ENCODE measurements at regions not wholly inside any gene's neighbourhood (a gene's known extent, or its start where the extent isn't known, plus 50 kb on each side); places are given as distances from the start of the nearest gene placed in this dataset.

DNA sequence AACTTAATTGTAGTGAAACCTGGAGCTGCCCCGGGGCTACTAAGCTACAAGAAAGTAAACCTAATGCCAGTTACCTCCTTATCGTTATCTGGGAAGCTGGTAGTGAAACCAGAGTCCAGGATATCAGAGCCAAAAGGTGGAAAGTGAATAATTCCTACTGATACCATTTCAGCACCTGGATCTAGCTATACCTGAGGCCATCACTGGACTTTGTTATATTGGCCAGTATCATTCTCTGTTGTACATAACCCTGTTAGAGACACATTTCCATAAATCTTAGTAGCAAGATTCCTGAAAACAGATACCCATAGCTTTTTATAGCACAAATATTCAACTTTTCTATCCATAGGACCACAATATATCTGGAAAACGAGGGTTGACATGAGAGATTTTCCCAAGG, 538.0 kb downstream of the GRIN2A start:
- Histone ChIP-seq H3K4me3 (no peak overlapping the region), H3K27ac (no peak overlapping the region), H3K27me3 (replicated peaks) (no peaks in the 10 kb centered on the region), H3K36me3 (no peaks in the 10 kb centered on the region), H3K4me1 (replicated peaks) (no peaks in the 10 kb centered on the region), H3K9me3 (replicated peaks) (no peaks in the 10 kb centered on the region)
- no peak for DNase-seq (ENCODE audit: low read depth in 1 of 2, low spot score in 2 of 2)

- H3K4me1 ChIP-seq (replicated peaks), result no peaks in the 10 kb centered on the region
- H3K27me3 ChIP-seq (replicated peaks), result no peaks in the 10 kb centered on the region
- no peak for DNase-seq (ENCODE audit: low read depth in 1 of 2, low spot score in 2 of 2)
Observed at GRCh38 chr16:9645911-9646310, 536.3 kb downstream of the GRIN2A start.

GRCh38 chr16:9647981-9648701, 534.1 kb downstream of the GRIN2A start:
- no peaks in the 10 kb centered on the region for H3K27me3 ChIP-seq (replicated peaks)
- H3K36me3 ChIP-seq, result no peaks in the 10 kb centered on the region
- no peaks in the 10 kb centered on the region for H3K9me3 ChIP-seq (replicated peaks)
- H3K4me1 ChIP-seq (replicated peaks), result no peaks in the 10 kb centered on the region
- no peak overlapping the region for H3K4me3 ChIP-seq
- DNase-seq (ENCODE audit: low read depth in 1 of 2, low spot score in 2 of 2), result no peak
- H3K27ac ChIP-seq, result no peak overlapping the region

More at GRCh38 chr16:9645911-9646310, 536.3 kb downstream of the GRIN2A start:
- H3K27ac ChIP-seq, result no peak overlapping the region
- no peaks in the 10 kb centered on the region for H3K9me3 ChIP-seq (replicated peaks)
- no peak overlapping the region for H3K4me3 ChIP-seq
- H3K36me3 ChIP-seq, result no peaks in the 10 kb centered on the region

- Histone ChIP-seq H3K27ac (no peak overlapping the region), H3K27me3 (replicated peaks) (no peaks in the 10 kb centered on the region), H3K36me3 (no peaks in the 10 kb centered on the region), H3K9me3 (replicated peaks) (no peaks in the 10 kb centered on the region), H3K4me3 (no peak overlapping the region), H3K4me1 (replicated peaks) (no peaks in the 10 kb centered on the region)
- no peak for DNase-seq (ENCODE audit: low read depth in 1 of 2, low spot score in 2 of 2)
Observed at GRCh38 chr16:9650284-9650683, 531.9 kb downstream of the GRIN2A start.

DNA sequence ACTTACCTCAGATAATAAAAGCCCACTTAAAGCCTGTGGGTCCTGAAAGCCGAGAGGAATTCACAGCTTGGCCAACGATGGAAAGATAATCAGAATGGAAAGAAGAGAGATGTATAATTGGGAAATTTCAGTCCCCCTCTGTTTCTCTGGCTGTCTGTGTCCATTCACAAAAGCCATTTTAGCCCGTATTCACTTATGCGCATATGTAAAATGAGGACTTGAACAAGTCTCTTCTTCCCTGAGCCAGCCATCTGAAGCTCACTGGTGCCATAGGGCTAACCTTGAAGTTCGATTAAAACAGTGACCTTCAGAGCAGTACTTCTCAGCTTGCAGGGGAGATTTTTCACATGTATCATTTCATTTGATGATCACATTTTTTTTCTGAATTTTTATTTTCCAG, 527.2 kb downstream of the GRIN2A start:
- Histone ChIP-seq H3K27me3 (replicated peaks) (no peaks in the 10 kb centered on the region), H3K4me3 (no peak overlapping the region), H3K9me3 (replicated peaks) (no peaks in the 10 kb centered on the region), H3K36me3 (no peaks in the 10 kb centered on the region), H3K4me1 (replicated peaks) (no peaks in the 10 kb centered on the region), H3K27ac (no peak overlapping the region)
- no peak for DNase-seq (ENCODE audit: low read depth in 1 of 2, low spot score in 2 of 2)

GRCh38 chr16:9657641-9658040, 524.6 kb downstream of the GRIN2A start:
- no peak overlapping the region for H3K27ac ChIP-seq
- no peak for DNase-seq (ENCODE audit: low read depth in 1 of 2, low spot score in 2 of 2)
- no peak overlapping the region for H3K4me3 ChIP-seq

GRCh38 chr16:9658164-9658563, 524.1 kb downstream of the GRIN2A start:
- no peak for DNase-seq (ENCODE audit: low read depth in 1 of 2, low spot score in 2 of 2)
- no peaks in the 10 kb centered on the region for H3K36me3 ChIP-seq
- no peaks in the 10 kb centered on the region for H3K9me3 ChIP-seq (replicated peaks)
- no peaks in the 10 kb centered on the region for H3K4me1 ChIP-seq (replicated peaks)
- H3K27me3 ChIP-seq (replicated peaks), result no peaks in the 10 kb centered on the region; the same call in 1 of the 2 replicates
- no peak overlapping the region for H3K27ac ChIP-seq
- no peak overlapping the region for H3K4me3 ChIP-seq

More at GRCh38 chr16:9657641-9658040, 524.6 kb downstream of the GRIN2A start:
- Histone ChIP-seq H3K36me3 (no peaks in the 10 kb centered on the region), H3K27me3 (replicated peaks) (no peaks in the 10 kb centered on the region; the same call in 1 of the 2 replicates), H3K4me1 (replicated peaks) (no peaks in the 10 kb centered on the region), H3K9me3 (replicated peaks) (no peaks in the 10 kb centered on the region)

- no peaks in the 10 kb centered on the region for H3K4me1 ChIP-seq (replicated peaks)
- no peaks in the 10 kb centered on the region for H3K36me3 ChIP-seq
- H3K27me3 ChIP-seq (replicated peaks), result no peaks in the 10 kb centered on the region; the same call in 1 of the 2 replicates
- no peak overlapping the region for H3K4me3 ChIP-seq
- DNase-seq (ENCODE audit: low read depth in 1 of 2, low spot score in 2 of 2), result no peak
- H3K27ac ChIP-seq, result no peak overlapping the region
- H3K9me3 ChIP-seq (replicated peaks), result no peaks in the 10 kb centered on the region
Observed at GRCh38 chr16:9658586-9658985, 523.6 kb downstream of the GRIN2A start.

DNA sequence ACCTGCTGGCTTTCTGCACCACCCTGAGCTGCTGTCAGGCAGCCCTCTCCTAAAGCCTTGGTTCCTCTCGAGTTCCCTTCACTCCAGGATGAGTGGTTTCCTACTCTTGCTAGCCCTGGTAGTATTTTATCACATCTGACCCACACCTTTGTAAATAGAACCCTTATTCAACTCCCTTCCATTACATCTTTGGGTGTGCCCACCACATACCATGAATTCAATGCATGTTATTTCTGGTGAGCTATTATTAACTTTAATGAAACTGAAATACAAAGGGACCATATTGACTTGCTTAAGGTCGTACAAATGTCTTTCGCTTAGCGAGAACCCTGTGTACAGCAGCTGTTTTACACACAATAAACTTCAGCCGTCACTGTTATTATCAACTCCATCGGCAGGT, 521.3 kb downstream of the GRIN2A start:
- H3K4me3 ChIP-seq, result no peak overlapping the region
- H3K27ac ChIP-seq, result no peak overlapping the region
- H3K27me3 ChIP-seq (replicated peaks), result no peaks in the 10 kb centered on the region; the same call in 1 of the 2 replicates
- no peak for DNase-seq (ENCODE audit: low read depth in 1 of 2, low spot score in 2 of 2)
- no peaks in the 10 kb centered on the region for H3K4me1 ChIP-seq (replicated peaks)
- no peaks in the 10 kb centered on the region for H3K36me3 ChIP-seq
- no peaks in the 10 kb centered on the region for H3K9me3 ChIP-seq (replicated peaks)

- Histone ChIP-seq H3K27ac (no peak overlapping the region), H3K36me3 (no peaks in the 10 kb centered on the region), H3K27me3 (replicated peaks) (no peaks in the 10 kb centered on the region; the same call in 1 of the 2 replicates), H3K4me1 (replicated peaks) (no peaks in the 10 kb centered on the region), H3K4me3 (no peak overlapping the region), H3K9me3 (replicated peaks) (no peaks in the 10 kb centered on the region)
- no peak for DNase-seq (ENCODE audit: low read depth in 1 of 2, low spot score in 2 of 2)
Observed at GRCh38 chr16:9661336-9662017, 520.8 kb downstream of the GRIN2A start.

DNA sequence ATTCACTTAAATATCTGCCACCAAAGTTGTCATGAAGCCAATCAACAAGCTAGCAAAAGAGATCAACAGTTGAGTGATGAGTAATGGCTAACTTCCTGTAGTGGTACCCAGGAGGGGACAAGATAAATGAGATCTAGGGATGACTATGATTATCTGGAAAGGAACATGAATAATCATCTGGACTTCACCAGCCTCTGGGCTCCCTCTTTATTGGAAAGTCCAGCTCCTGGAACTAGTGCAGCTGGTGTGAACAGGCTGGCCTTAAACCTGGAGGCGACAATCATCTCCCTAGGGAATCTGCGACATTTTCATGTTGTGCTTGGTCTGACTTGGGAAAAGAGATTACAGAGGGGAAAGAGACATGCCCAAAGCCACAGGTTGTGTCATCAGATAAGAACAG, 518.6 kb downstream of the GRIN2A start:
- Histone ChIP-seq H3K4me3 (no peak overlapping the region), H3K9me3 (replicated peaks) (no peaks in the 10 kb centered on the region), H3K27ac (no peak overlapping the region), H3K36me3 (no peaks in the 10 kb centered on the region), H3K27me3 (replicated peaks) (no peaks in the 10 kb centered on the region; the same call in 1 of the 2 replicates), H3K4me1 (replicated peaks) (no peaks in the 10 kb centered on the region)
- no peak for DNase-seq (ENCODE audit: low read depth in 1 of 2, low spot score in 2 of 2)

DNA sequence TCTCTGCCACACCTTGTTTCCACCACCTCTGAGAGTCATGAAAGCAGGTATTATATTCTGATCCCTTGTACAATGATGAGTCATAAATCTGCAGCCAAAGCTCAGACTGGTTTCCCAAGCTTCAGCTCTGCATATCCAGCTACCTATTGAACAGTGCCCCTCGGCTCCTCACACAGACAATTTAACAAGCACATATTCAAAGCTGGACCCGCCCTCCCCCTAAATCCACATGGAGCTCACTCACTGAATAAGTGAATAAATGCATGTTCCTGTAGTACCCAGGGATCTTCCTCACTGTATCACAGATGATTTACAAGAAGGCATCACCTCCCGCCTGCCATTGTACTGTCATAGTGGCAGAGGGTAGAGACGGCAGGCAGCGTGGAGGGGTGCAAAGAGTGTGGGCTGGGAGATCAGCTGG, 516.4 kb downstream of the GRIN2A start:
- no peak for DNase-seq (ENCODE audit: low read depth in 1 of 2, low spot score in 2 of 2)
- Histone ChIP-seq H3K4me1 (replicated peaks) (no peaks in the 10 kb centered on the region), H3K27ac (no peak overlapping the region), H3K9me3 (replicated peaks) (no peaks in the 10 kb centered on the region), H3K4me3 (no peak overlapping the region), H3K36me3 (no peaks in the 10 kb centered on the region), H3K27me3 (replicated peaks) (no peaks in the 10 kb centered on the region; the same call in 1 of the 2 replicates)

DNA sequence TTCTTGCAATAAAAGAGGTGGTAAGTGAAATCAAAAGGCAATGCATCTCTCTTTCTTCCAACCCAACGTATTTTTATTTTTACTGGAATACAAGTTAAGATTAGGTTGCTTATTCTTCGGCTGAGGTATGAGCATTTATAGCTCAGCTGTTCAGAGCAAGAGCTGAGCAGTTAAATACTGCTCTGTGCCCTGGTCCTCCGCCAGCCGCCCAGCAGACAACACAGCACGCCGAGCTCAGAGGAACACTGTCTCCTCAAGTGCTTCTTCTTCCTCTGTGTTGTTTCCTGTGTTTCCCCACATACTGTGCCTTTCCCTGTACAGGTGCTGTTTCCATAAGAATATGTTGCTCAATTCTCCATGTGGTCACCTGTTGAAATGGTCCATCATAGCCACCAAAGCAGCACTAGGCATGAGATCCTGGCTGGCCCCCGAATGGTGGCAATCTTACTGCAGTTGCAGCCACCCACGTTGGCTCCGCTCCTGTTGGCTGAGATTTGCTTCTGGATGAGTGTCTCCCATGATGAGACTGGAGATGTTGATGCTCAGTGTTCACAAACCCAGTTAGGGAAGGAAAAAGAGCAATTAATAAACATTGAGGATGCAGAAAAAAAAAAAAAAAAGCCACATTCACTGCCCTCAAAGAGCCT, 515.3 kb downstream of the GRIN2A start:
- Histone ChIP-seq H3K27ac (no peak overlapping the region), H3K36me3 (no peaks in the 10 kb centered on the region), H3K4me3 (no peak overlapping the region), H3K4me1 (replicated peaks) (no peaks in the 10 kb centered on the region), H3K27me3 (replicated peaks) (no peaks in the 10 kb centered on the region; the same call in 1 of the 2 replicates), H3K9me3 (replicated peaks) (no peaks in the 10 kb centered on the region)
- DNase-seq (ENCODE audit: low read depth in 1 of 2, low spot score in 2 of 2), result no peak

- H3K4me3 ChIP-seq, result no peak overlapping the region
- H3K4me1 ChIP-seq (replicated peaks), result no peaks in the 10 kb centered on the region
- H3K9me3 ChIP-seq (replicated peaks), result no peaks in the 10 kb centered on the region
- DNase-seq (ENCODE audit: low read depth in 1 of 2, low spot score in 2 of 2), result no peak
- no peaks in the 10 kb centered on the region; the same call in 1 of the 2 replicates for H3K27me3 ChIP-seq (replicated peaks)
- H3K36me3 ChIP-seq, result no peaks in the 10 kb centered on the region
- H3K27ac ChIP-seq, result no peak overlapping the region
Observed at GRCh38 chr16:9670033-9670432, 512.2 kb downstream of the GRIN2A start.
